ENCODE measurements at regions not wholly inside any gene's neighbourhood (a gene's known extent, or its start where the extent isn't known, plus 50 kb on each side); places are given as distances from the start of the nearest gene placed in this dataset.

DNA sequence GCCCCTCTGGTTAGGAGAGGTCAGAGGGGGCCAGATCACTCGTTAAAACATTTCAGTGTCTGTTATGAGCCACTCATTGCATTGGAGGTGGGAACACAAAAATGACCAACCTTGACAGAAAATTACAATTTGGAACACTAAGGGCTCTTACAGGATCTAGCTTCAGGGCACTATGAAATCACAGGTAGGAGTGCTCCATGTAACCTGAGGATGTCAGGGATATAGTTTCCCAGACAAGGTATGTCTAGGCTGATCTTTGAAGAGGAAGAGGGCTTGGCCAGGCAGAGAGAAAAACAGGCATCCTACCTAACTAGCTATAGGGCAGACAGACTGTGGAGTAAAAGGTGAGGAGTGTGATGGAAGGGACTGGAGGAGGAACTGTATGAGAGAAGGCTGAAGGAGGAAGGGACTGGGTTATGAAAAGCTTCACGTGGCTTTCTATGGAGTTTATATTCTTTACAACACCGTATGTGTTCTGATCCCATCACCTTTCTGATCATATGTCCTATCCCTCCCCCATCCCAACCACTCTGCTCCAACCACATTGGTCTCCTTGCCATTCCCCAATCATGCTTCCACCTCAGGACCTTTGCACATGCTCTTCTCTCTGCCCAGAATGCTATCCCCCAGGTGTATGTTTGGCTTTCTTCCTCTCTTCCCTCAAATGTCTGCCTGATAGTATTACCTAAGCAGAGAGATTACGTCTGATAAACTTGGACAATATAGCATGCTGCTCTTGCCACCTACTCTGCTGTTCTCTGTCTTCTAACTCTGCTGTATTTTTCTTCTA, 88.2 kb downstream of the CCR1 start:
- TF ChIP-seq, protein P1, sequence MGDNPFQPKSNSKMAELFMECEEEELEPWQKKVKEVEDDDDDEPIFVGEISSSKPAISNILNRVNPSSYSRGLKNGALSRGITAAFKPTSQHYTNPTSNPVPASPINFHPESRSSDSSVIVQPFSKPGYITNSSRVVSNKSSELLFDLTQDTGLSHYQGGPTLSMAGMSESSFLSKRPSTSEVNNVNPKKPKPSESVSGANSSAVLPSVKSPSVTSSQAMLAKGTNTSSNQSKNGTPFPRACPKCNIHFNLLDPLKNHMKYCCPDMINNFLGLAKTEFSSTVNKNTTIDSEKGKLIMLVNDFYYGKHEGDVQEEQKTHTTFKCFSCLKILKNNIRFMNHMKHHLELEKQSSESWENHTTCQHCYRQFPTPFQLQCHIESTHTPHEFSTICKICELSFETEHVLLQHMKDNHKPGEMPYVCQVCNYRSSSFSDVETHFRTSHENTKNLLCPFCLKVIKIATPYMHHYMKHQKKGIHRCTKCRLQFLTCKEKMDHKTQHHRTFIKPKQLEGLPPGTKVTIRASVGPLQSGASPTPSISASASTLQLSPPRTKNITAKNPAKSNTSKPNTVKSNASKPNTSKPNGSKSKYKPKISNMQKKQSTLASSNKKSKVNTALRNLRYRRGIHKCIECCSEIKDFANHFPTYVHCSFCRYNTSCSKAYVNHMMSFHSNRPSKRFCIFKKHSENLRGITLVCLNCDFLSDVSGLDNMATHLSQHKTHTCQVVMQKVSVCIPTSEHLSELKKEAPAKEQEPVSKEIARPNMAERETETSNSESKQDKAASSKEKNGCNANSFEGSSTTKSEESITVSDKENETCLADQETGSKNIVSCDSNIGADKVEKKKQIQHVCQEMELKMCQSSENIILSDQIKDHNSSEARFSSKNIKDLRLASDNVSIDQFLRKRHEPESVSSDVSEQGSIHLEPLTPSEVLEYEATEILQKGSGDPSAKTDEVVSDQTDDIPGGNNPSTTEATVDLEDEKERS (tag by site-specific recombination; IDR thresholded peaks at IDR 0.05), result no peak
- TF ChIP-seq, protein P2, sequence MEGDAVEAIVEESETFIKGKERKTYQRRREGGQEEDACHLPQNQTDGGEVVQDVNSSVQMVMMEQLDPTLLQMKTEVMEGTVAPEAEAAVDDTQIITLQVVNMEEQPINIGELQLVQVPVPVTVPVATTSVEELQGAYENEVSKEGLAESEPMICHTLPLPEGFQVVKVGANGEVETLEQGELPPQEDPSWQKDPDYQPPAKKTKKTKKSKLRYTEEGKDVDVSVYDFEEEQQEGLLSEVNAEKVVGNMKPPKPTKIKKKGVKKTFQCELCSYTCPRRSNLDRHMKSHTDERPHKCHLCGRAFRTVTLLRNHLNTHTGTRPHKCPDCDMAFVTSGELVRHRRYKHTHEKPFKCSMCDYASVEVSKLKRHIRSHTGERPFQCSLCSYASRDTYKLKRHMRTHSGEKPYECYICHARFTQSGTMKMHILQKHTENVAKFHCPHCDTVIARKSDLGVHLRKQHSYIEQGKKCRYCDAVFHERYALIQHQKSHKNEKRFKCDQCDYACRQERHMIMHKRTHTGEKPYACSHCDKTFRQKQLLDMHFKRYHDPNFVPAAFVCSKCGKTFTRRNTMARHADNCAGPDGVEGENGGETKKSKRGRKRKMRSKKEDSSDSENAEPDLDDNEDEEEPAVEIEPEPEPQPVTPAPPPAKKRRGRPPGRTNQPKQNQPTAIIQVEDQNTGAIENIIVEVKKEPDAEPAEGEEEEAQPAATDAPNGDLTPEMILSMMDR (tag by site-specific recombination; IDR thresholded peaks at IDR 0.05), result no peak
- TF ChIP-seq, protein P3, sequence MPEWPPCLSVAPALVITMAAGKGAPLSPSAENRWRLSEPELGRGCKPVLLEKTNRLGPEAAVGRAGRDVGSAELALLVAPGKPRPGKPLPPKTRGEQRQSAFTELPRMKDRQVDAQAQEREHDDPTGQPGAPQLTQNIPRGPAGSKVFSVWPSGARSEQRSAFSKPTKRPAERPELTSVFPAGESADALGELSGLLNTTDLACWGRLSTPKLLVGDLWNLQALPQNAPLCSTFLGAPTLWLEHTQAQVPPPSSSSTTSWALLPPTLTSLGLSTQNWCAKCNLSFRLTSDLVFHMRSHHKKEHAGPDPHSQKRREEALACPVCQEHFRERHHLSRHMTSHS (tag by site-specific recombination; IDR thresholded peaks at IDR 0.05), result no peak
- TF ChIP-seq BCL11A (tag by site-specific recombination; IDR thresholded peaks at IDR 0.05; ENCODE audit: low read depth) (no peak), ZNF274 (IDR thresholded peaks at IDR 0.05; ENCODE audit: low read length) (no peak), ZNF274 (tag by site-specific recombination; IDR thresholded peaks at IDR 0.05; ENCODE audit: borderline replicate concordance) (no peak), BCL11B (tag by site-specific recombination; IDR thresholded peaks at IDR 0.05; ENCODE audit: low read depth) (no peak), ZNF776 (tag by site-specific recombination; IDR thresholded peaks at IDR 0.05; ENCODE audit: borderline replicate concordance) (no peak), ZNF701 (tag by site-specific recombination; IDR thresholded peaks at IDR 0.05) (no peak), YY1 (tag by site-specific recombination; IDR thresholded peaks at IDR 0.05) (no peak), ZNF558 (tag by site-specific recombination; IDR thresholded peaks at IDR 0.05) (no peak)
- TF ChIP-seq, protein P4, sequence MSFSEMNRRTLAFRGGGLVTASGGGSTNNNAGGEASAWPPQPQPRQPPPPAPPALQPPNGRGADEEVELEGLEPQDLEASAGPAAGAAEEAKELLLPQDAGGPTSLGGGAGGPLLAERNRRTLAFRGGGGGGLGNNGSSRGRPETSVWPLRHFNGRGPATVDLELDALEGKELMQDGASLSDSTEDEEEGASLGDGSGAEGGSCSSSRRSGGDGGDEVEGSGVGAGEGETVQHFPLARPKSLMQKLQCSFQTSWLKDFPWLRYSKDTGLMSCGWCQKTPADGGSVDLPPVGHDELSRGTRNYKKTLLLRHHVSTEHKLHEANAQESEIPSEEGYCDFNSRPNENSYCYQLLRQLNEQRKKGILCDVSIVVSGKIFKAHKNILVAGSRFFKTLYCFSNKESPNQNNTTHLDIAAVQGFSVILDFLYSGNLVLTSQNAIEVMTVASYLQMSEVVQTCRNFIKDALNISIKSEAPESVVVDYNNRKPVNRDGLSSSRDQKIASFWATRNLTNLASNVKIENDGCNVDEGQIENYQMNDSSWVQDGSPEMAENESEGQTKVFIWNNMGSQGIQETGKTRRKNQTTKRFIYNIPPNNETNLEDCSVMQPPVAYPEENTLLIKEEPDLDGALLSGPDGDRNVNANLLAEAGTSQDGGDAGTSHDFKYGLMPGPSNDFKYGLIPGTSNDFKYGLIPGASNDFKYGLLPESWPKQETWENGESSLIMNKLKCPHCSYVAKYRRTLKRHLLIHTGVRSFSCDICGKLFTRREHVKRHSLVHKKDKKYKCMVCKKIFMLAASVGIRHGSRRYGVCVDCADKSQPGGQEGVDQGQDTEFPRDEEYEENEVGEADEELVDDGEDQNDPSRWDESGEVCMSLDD (tag by site-specific recombination; IDR thresholded peaks at IDR 0.05), result no peak
- TF ChIP-seq, protein P5, sequence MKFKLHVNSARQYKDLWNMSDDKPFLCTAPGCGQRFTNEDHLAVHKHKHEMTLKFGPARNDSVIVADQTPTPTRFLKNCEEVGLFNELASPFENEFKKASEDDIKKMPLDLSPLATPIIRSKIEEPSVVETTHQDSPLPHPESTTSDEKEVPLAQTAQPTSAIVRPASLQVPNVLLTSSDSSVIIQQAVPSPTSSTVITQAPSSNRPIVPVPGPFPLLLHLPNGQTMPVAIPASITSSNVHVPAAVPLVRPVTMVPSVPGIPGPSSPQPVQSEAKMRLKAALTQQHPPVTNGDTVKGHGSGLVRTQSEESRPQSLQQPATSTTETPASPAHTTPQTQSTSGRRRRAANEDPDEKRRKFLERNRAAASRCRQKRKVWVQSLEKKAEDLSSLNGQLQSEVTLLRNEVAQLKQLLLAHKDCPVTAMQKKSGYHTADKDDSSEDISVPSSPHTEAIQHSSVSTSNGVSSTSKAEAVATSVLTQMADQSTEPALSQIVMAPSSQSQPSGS (tag by site-specific recombination; IDR thresholded peaks at IDR 0.05; ENCODE audit: low read depth), result no peak
- TF ChIP-seq, protein P6, sequence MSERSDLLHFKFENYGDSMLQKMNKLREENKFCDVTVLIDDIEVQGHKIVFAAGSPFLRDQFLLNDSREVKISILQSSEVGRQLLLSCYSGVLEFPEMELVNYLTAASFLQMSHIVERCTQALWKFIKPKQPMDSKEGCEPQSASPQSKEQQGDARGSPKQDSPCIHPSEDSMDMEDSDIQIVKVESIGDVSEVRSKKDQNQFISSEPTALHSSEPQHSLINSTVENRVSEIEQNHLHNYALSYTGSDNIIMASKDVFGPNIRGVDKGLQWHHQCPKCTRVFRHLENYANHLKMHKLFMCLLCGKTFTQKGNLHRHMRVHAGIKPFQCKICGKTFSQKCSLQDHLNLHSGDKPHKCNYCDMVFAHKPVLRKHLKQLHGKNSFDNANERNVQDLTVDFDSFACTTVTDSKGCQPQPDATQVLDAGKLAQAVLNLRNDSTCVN (tag by site-specific recombination; optimal IDR thresholded peaks at IDR 0.05), result no peak
- TF ChIP-seq, protein P7, sequence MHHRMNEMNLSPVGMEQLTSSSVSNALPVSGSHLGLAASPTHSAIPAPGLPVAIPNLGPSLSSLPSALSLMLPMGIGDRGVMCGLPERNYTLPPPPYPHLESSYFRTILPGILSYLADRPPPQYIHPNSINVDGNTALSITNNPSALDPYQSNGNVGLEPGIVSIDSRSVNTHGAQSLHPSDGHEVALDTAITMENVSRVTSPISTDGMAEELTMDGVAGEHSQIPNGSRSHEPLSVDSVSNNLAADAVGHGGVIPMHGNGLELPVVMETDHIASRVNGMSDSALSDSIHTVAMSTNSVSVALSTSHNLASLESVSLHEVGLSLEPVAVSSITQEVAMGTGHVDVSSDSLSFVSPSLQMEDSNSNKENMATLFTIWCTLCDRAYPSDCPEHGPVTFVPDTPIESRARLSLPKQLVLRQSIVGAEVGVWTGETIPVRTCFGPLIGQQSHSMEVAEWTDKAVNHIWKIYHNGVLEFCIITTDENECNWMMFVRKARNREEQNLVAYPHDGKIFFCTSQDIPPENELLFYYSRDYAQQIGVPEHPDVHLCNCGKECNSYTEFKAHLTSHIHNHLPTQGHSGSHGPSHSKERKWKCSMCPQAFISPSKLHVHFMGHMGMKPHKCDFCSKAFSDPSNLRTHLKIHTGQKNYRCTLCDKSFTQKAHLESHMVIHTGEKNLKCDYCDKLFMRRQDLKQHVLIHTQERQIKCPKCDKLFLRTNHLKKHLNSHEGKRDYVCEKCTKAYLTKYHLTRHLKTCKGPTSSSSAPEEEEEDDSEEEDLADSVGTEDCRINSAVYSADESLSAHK (tag by site-specific recombination; IDR thresholded peaks at IDR 0.05), result no peak

All from HEK293 (cell line).